Testis (tissue), 2 donors: ENCODE measurements at regions not wholly inside any gene's neighbourhood (a gene's known extent, or its start where the extent isn't known, plus 50 kb on each side); places are given as distances from the start of the nearest gene placed in this dataset.

Experiments used
- CTCF ChIP-seq, 3 experiments: fragments of 450-650 bp in 2 of 3; fragments of 200-600 bp in 1 of 3; sonication (generic) in 1 of 3; IDR thresholded peaks; one replicate each; pipeline ENCODE4 v1.5.1; 2016 to 2019; ENCODE audit warnings: antibody characterized with exemption in 3 of 3, mild to moderate bottlenecking in 2 of 3, moderate library complexity in 1 of 3
- POLR2A ChIP-seq: fragments of 450-650 bp; IDR thresholded peaks from one replicate; pipeline ENCODE4 v1.6.1; 2017; ENCODE audit warnings: antibody characterized with exemption, mild to moderate bottlenecking, moderate library complexity

- no peak for TF ChIP-seq CTCF (IDR thresholded peaks at IDR 0.05)
- TF ChIP-seq POLR2A, result no peak
Observed at GRCh38 chrX:124215786-124216185, 116.7 kb upstream of the TEX13D start.
